SK-N-SH (cell line): ENCODE measurements at regions not wholly inside any gene's neighbourhood (a gene's known extent, or its start where the extent isn't known, plus 50 kb on each side); places are given as distances from the start of the nearest gene placed in this dataset.

ENCODE experiments used
- ELF1 ChIP-seq: IDR thresholded peaks from 2 replicates; pipeline ENCODE4 v1.4.0; 2012
- EZH2phosphoT487 ChIP-seq: fragments of 200-600 bp; sonication (generic); IDR thresholded peaks from 2 replicates; pipeline ENCODE4 v1.6.1; 2017; ENCODE audit warnings: low read depth, mixed run types, mild to moderate bottlenecking, antibody characterized with exemption, moderate library complexity, borderline replicate concordance
- FOXM1 ChIP-seq: IDR thresholded peaks from 2 replicates; pipeline ENCODE4 v1.4.0; 2012; ENCODE audit warnings: low read depth, mild to moderate bottlenecking
- MXI1 ChIP-seq: IDR thresholded peaks from 2 replicates; pipeline ENCODE4 v1.6.1; 2012; ENCODE audit warnings: mild to moderate bottlenecking, low read depth, low read length, improper control_type of control experiment
- NFIC ChIP-seq: IDR thresholded peaks from 2 replicates; pipeline ENCODE4 v1.4.0; 2012; ENCODE audit warnings: borderline replicate concordance
- POLR2AphosphoS5 ChIP-seq: IDR thresholded peaks from 2 replicates; pipeline ENCODE4 v1.6.1; 2012; ENCODE audit warnings: low read depth, low read length
- RAD21 ChIP-seq: IDR thresholded peaks from 2 replicates; pipeline ENCODE4 v1.6.1; 2012; ENCODE audit warnings: mild to moderate bottlenecking, low read length
- RCOR1 ChIP-seq: fragments of 150-350 bp; IDR thresholded peaks from 2 replicates; pipeline ENCODE4 v1.6.1; 2017; ENCODE audit warnings: antibody characterized with exemption, low read length
- SMC3 ChIP-seq: IDR thresholded peaks from 2 replicates; pipeline ENCODE4 v1.6.1; 2012; ENCODE audit warnings: low read depth, low read length, improper control_type of control experiment
- YY1 ChIP-seq: IDR thresholded peaks from 2 replicates; pipeline ENCODE4 v1.4.0; 2012; ENCODE audit warnings: low read depth, mild to moderate bottlenecking
- TF ChIP-seq, protein P1 (sequence below): fragments of 200-600 bp; sonication (generic); IDR thresholded peaks from 2 replicates; pipeline ENCODE4 v1.6.1; 2017; ENCODE audit warnings: antibody characterized with exemption, mild to moderate bottlenecking, moderate library complexity
- TF ChIP-seq, protein P2 (sequence below): IDR thresholded peaks from 2 replicates; pipeline ENCODE4 v1.4.0; 2012; ENCODE audit warnings: low read depth
- TF ChIP-seq, protein P3 (sequence below): fragments of 150-350 bp; IDR thresholded peaks from 2 replicates; pipeline ENCODE4 v1.6.1; 2016; ENCODE audit warnings: mild to moderate bottlenecking, low read depth, low read length
- TF ChIP-seq, protein P4 (sequence below): fragments of 150-350 bp; IDR thresholded peaks from 2 replicates; pipeline ENCODE4 v1.6.1; 2017; ENCODE audit warnings: antibody characterized with exemption, low read length, low read depth, borderline replicate concordance

DNA sequence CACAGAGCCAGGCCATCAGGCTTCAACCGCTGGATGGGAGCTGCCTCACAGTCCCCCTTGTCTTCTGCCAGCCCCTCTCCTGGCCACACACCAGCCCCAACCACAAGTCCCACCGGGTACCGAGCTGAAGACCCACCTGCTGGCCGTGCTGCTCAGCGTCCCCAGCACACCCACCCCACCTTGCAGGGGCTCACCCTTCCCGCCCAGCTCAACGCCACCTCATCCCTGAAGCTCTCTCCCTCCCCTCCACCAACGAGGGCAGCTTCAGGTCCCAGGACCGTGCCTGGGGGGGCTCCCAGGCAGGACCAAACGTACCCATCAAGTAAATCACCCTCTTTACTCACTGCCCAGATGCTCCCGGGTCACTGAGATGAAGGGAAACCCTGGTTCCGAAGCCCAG is 141.0 kb downstream of the CRYBB2 start:
- TF ChIP-seq YY1 (no peak), POLR2AphosphoS5 (no peak), FOXM1 (no peak), NFIC (no peak), RCOR1 (no peak), ELF1 (no peak), MXI1 (no peak), EZH2phosphoT487 (no peak), RAD21 (no peak), SMC3 (no peak)
- TF ChIP-seq, protein P1, sequence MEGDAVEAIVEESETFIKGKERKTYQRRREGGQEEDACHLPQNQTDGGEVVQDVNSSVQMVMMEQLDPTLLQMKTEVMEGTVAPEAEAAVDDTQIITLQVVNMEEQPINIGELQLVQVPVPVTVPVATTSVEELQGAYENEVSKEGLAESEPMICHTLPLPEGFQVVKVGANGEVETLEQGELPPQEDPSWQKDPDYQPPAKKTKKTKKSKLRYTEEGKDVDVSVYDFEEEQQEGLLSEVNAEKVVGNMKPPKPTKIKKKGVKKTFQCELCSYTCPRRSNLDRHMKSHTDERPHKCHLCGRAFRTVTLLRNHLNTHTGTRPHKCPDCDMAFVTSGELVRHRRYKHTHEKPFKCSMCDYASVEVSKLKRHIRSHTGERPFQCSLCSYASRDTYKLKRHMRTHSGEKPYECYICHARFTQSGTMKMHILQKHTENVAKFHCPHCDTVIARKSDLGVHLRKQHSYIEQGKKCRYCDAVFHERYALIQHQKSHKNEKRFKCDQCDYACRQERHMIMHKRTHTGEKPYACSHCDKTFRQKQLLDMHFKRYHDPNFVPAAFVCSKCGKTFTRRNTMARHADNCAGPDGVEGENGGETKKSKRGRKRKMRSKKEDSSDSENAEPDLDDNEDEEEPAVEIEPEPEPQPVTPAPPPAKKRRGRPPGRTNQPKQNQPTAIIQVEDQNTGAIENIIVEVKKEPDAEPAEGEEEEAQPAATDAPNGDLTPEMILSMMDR, result no peak
- TF ChIP-seq, protein P2, sequence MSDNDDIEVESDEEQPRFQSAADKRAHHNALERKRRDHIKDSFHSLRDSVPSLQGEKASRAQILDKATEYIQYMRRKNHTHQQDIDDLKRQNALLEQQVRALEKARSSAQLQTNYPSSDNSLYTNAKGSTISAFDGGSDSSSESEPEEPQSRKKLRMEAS, result no peak
- TF ChIP-seq, protein P3, sequence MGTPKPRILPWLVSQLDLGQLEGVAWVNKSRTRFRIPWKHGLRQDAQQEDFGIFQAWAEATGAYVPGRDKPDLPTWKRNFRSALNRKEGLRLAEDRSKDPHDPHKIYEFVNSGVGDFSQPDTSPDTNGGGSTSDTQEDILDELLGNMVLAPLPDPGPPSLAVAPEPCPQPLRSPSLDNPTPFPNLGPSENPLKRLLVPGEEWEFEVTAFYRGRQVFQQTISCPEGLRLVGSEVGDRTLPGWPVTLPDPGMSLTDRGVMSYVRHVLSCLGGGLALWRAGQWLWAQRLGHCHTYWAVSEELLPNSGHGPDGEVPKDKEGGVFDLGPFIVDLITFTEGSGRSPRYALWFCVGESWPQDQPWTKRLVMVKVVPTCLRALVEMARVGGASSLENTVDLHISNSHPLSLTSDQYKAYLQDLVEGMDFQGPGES, result no peak
- TF ChIP-seq, protein P4, sequence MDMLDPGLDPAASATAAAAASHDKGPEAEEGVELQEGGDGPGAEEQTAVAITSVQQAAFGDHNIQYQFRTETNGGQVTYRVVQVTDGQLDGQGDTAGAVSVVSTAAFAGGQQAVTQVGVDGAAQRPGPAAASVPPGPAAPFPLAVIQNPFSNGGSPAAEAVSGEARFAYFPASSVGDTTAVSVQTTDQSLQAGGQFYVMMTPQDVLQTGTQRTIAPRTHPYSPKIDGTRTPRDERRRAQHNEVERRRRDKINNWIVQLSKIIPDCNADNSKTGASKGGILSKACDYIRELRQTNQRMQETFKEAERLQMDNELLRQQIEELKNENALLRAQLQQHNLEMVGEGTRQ, result no peak
